ENCODE measurements at regions not wholly inside any gene's neighbourhood (a gene's known extent, or its start where the extent isn't known, plus 50 kb on each side); places are given as distances from the start of the nearest gene placed in this dataset.
"Not testable (repeated sequence)": the region's sequence is repeated elsewhere in the genome, so short reads cannot be mapped to it uniquely, and the experiment has no call there.

- no peak for DNase-seq
These were observed 242.5 kb upstream of the TBL1XR1 start for GRCh38 chr3:177439694-177440269.

GRCh38 chr3:177440456-177441104 is 243.3 kb upstream of the TBL1XR1 start:
- no peak for DNase-seq

DNA sequence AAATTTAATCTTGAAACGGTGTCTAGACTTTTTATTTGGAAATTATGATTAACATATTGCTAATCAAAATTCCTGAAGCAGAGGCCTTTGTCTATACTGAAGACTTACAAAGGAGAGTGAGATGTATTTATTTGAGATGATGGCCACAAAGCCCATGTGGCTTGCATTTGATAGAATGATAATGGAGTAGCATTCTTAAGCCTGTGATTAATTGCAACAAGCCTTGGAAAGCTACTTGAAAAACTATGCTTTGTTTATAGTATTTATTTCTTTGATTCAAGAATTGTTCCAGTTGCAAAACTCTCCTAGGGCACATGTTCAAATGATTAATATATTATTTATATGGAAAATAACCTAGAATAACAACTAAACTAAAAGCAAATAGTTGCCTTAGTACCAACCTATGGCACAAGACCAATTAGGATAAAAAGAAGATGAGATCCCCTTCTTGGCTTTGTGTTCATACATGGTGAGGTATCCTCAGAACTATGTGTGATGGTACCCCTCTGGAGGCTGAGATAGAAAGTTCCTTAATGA is 244.1 kb upstream of the TBL1XR1 start:
- DNase-seq = no peak

GRCh38 chr3:177441813-177442646 is 244.7 kb upstream of the TBL1XR1 start:
- DNase-seq = no peak

GRCh38 chr3:177443469-177443868 is 246.2 kb upstream of the TBL1XR1 start:
- DNase-seq = no peak

GRCh38 chr3:177444696-177445095 is 247.4 kb upstream of the TBL1XR1 start:
- DNase-seq = no peak

- DNase-seq = no peak
These were observed 248.3 kb upstream of the TBL1XR1 start for GRCh38 chr3:177445549-177445948.

- DNase-seq = no peak
These were observed 248.9 kb upstream of the TBL1XR1 start for GRCh38 chr3:177446165-177446601.

- no peak for DNase-seq
These were observed 250.7 kb upstream of the TBL1XR1 start for GRCh38 chr3:177447938-177448337.

- no peak for DNase-seq
These were observed 251.7 kb upstream of the TBL1XR1 start for GRCh38 chr3:177448987-177449359.

GRCh38 chr3:177449360-177450006 is 252.2 kb upstream of the TBL1XR1 start:
- peak; percentile 38 for DNase-seq

- no peak for DNase-seq
These were observed 254.0 kb upstream of the TBL1XR1 start for GRCh38 chr3:177451301-177451750.

DNA sequence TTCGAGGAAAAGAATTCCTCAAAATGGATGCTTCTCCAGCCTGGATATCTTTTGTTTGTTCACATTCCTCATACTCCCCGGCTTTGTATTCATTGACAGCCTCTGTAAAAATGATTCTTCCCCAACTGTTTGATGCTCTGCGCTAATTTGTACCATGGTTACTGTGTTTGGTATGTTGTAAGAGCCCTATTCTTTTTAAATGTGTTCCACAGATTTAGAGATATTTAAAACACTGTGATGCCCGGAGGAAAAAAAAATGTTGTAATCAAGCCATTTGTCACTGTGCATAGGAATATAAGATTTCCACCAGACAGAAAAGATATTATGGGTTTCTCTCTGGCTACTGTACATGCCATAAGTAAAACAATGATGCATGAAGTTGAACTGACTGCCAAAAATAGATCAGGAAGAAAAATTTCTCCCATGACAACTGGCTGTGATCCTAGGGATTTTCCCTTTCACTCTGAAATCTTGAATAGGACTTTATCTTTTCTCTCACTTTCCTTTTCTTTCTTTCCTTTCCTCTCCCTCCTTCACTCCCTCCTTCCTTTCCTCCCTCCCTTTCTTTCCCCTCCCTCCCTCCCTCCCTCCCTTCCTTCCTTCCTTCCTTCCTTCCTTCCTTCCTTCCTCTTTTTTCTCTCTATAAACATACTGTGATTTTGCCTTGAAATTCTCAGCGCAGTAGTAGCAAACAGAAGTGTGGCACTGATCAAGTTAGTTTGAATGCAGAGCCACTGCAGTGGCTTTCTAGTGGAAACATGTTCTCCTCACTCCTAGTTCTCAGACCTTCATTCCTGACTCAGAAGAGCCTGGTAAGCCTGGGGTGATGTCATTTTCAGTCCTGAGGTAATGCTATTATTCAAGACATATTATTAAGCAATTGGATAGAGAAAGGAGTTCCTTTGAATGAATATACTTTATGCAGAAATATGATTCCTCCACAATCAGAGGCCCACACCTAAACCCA is 254.9 kb upstream of the TBL1XR1 start:
- no peak for DNase-seq

GRCh38 chr3:177452831-177453450 is 255.7 kb upstream of the TBL1XR1 start:
- no peak for DNase-seq

GRCh38 chr3:177453451-177453844 is 256.2 kb upstream of the TBL1XR1 start:
- no peak for DNase-seq

DNA sequence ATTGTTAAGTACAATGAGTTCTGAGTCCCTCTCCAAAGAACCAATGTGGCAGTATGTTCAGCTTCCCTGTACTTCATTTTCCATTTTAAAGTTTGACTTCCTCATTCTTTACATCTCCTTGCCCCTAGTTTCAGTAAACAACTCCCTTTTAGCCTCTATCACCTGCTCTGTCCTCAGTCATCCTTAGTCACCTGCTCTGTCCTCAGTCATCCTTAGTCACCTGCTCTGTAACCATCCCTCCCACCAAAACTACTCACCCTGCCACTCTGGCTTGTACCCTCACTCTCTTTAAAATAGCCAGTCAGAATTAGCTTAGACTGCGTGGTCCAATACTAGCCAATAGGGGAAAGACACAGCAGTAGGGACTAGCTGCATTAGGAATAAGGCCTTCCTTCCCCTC is 259.9 kb upstream of the TBL1XR1 start:
- DNase-seq = not testable (repeated sequence)

- no peak for DNase-seq
These were observed 262.1 kb upstream of the TBL1XR1 start for GRCh38 chr3:177459401-177459800.

- DNase-seq = no peak
These were observed 262.8 kb upstream of the TBL1XR1 start for GRCh38 chr3:177460047-177460446.

- no peak for DNase-seq
These were observed 264.5 kb upstream of the TBL1XR1 start for GRCh38 chr3:177461765-177462164.

GRCh38 chr3:177463341-177463740 is 266.1 kb upstream of the TBL1XR1 start:
- DNase-seq = not testable (repeated sequence)

- DNase-seq = peak; percentile 49
These were observed 266.6 kb upstream of the TBL1XR1 start for GRCh38 chr3:177463863-177464262.

All from activated CD4-positive, alpha-beta T cell treated with anti-CD3 and anti-CD28 coated beads, Interleukin-2, amount 50 U/mL, for 16 hours (primary cell).